Lower leg skin (tissue), 3 donors: ENCODE measurements at regions not wholly inside any gene's neighbourhood (a gene's known extent, or its start where the extent isn't known, plus 50 kb on each side); places are given as distances from the start of the nearest gene placed in this dataset.

ENCODE experiments used
- CTCF ChIP-seq, 3 donors: fragments of 450-650 bp; IDR thresholded peaks; one replicate each; pipeline ENCODE4 v1.5.1; 2016; ENCODE audit warnings: antibody characterized with exemption in 3 of 3, mild to moderate bottlenecking in 3 of 3, moderate library complexity in 2 of 3
- POLR2A ChIP-seq, 2 donors: fragments of 450-650 bp; IDR thresholded peaks; one replicate each; pipeline ENCODE4 v1.6.1; 2016 to 2017; ENCODE audit warnings: antibody characterized with exemption in 2 of 2, mild to moderate bottlenecking in 1 of 2, moderate library complexity in 1 of 2

- TF ChIP-seq CTCF (IDR thresholded peaks at IDR 0.05) (no peak), POLR2A (IDR thresholded peaks at IDR 0.05) (no peak)
Observed at GRCh38 chr17:62206550-62206949, 141.5 kb upstream of the MED13 start.
